ENCODE measurements at regions not wholly inside any gene's neighbourhood (a gene's known extent, or its start where the extent isn't known, plus 50 kb on each side); places are given as distances from the start of the nearest gene placed in this dataset.

GRCh38 chr13:67860315-67860714 lies 630.2 kb upstream of the PCDH9 start:
- ChIA-PET CTCF (interaction anchor here (1.1 kb wide), 1 partner anchor 12 kb away, joined by 3 read pairs; no protein-coding TSS in a partner anchor), POLR2A (no interaction called here)
- Mint-ChIP-seq H3K4me3 (no peak overlapping the region), H3K4me1 (no peaks in the 10 kb centered on the region), H3K27ac (no peak overlapping the region), H3K27me3 (no peaks in the 10 kb centered on the region), H3K36me3 (ENCODE audit: low read depth) (no peaks in the 10 kb centered on the region), H3K9me3 (ENCODE audit: low read depth) (peaks cover 19% of the 10 kb centered on the region)
- ATAC-seq = no peak
- intact Hi-C loops (cut with DNase I, micrococcal nuclease) = no loop called here
- no peak for DNase-seq

DNA sequence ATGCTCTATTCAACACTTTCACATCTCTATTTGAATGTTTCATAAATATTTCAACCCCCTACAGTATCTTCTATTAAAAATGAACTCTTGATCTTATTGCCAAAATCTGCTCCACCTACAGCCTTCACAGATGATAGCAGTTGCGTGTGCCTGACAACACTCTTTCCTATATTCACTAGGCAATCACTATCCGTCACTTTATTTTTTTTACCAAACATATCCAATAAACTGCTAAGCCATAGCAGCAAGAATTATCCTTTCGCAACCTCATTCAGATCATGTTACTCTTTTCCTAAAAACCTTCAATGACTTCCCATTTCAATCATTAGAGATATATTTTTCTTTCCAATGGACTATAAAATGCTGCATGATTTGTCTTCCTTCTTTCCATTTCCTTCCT lies 629.8 kb upstream of the PCDH9 start:
- intact Hi-C loops (cut with DNase I, micrococcal nuclease) = no loop called here
- ATAC-seq (no peak), DNase-seq (no peak)
- ChIA-PET POLR2A (no interaction called here), CTCF (interaction anchor here (1.1 kb wide), 1 partner anchor 11 kb away, joined by 3 read pairs; no protein-coding TSS in a partner anchor)
- Mint-ChIP-seq H3K4me3 (no peak overlapping the region), H3K27ac (no peak overlapping the region), H3K4me1 (no peaks in the 10 kb centered on the region), H3K36me3 (ENCODE audit: low read depth) (no peaks in the 10 kb centered on the region), H3K27me3 (no peaks in the 10 kb centered on the region), H3K9me3 (ENCODE audit: low read depth) (peaks cover 19% of the 10 kb centered on the region)

GRCh38 chr13:67857581-67858310 lies 627.6 kb upstream of the PCDH9 start:
- Mint-ChIP-seq H3K27ac (no peak overlapping the region), H3K9me3 (ENCODE audit: low read depth) (peaks cover 21% of the 10 kb centered on the region), H3K4me3 (no peak overlapping the region), H3K4me1 (no peaks in the 10 kb centered on the region), H3K36me3 (ENCODE audit: low read depth) (no peaks in the 10 kb centered on the region), H3K27me3 (no peaks in the 10 kb centered on the region)
- no peak for ATAC-seq
- ChIA-PET POLR2A (no interaction called here), CTCF (no interaction called here)
- intact Hi-C loops (cut with DNase I, micrococcal nuclease) = no loop called here
- no peak for DNase-seq

DNA sequence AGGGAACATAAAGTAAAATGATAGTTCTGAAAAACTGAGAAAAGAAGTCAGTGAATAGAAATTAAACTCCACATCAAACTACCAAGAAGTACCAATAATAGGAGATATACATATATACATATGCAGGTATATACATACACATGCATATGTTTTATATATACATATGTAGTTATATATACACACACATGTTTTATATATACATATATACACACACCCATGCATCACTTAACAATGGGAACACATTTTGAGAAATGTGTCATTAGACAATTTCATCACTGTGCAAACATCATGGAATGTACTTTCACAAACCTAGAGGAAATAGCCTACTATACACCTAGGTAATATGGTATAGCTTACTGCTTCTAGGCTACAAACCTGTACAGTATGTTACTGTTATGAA lies 626.8 kb upstream of the PCDH9 start:
- intact Hi-C loops (cut with DNase I, micrococcal nuclease) = no loop called here
- no peaks in the 10 kb centered on the region for H3K36me3 Mint-ChIP-seq (ENCODE audit: low read depth)
- H3K27me3 Mint-ChIP-seq = no peaks in the 10 kb centered on the region
- peaks cover 20% of the 10 kb centered on the region for H3K9me3 Mint-ChIP-seq (ENCODE audit: low read depth)
- no peak overlapping the region for H3K4me3 Mint-ChIP-seq
- ChIA-PET POLR2A (no interaction called here), CTCF (no interaction called here)
- no peak for DNase-seq
- H3K4me1 Mint-ChIP-seq = no peaks in the 10 kb centered on the region
- no peak overlapping the region for H3K27ac Mint-ChIP-seq
- no peak for ATAC-seq

GRCh38 chr13:67855741-67856238 lies 625.7 kb upstream of the PCDH9 start:
- no peak for ATAC-seq
- intact Hi-C loops (cut with DNase I, micrococcal nuclease) = no loop called here
- ChIA-PET CTCF (no interaction called here), POLR2A (no interaction called here)
- Mint-ChIP-seq H3K27ac (no peak overlapping the region), H3K9me3 (ENCODE audit: low read depth) (peaks cover 15% of the 10 kb centered on the region), H3K36me3 (ENCODE audit: low read depth) (no peaks in the 10 kb centered on the region), H3K4me1 (no peaks in the 10 kb centered on the region), H3K4me3 (no peak overlapping the region), H3K27me3 (no peaks in the 10 kb centered on the region)
- DNase-seq = no peak

GRCh38 chr13:67854990-67855389 lies 624.9 kb upstream of the PCDH9 start:
- H3K4me3 Mint-ChIP-seq = no peak overlapping the region
- intact Hi-C loops (cut with DNase I, micrococcal nuclease) = no loop called here
- H3K27ac Mint-ChIP-seq = no peak overlapping the region
- no peaks in the 10 kb centered on the region for H3K36me3 Mint-ChIP-seq (ENCODE audit: low read depth)
- no peaks in the 10 kb centered on the region for H3K27me3 Mint-ChIP-seq
- no peaks in the 10 kb centered on the region for H3K4me1 Mint-ChIP-seq
- CTCF ChIA-PET = no interaction called here
- POLR2A ChIA-PET = no interaction called here
- DNase-seq (no peak), ATAC-seq (no peak)
- peaks cover 10% of the 10 kb centered on the region for H3K9me3 Mint-ChIP-seq (ENCODE audit: low read depth)

- POLR2A ChIA-PET = no interaction called here
- intact Hi-C loops (cut with DNase I, micrococcal nuclease) = no loop called here
- no peak for ATAC-seq
Observed at GRCh38 chr13:67844574-67844973, 614.4 kb upstream of the PCDH9 start.

GRCh38 chr13:67841071-67841470 lies 610.9 kb upstream of the PCDH9 start:
- ATAC-seq (no peak), DNase-seq (no peak)
- ChIA-PET POLR2A (no interaction called here), CTCF (no interaction called here)
- intact Hi-C loops (cut with DNase I, micrococcal nuclease) = no loop called here
- H3K9me3 Mint-ChIP-seq (ENCODE audit: low read depth) = peaks cover 15% of the 10 kb centered on the region
- no peak overlapping the region for H3K27ac Mint-ChIP-seq
- no peaks in the 10 kb centered on the region for H3K27me3 Mint-ChIP-seq
- H3K4me3 Mint-ChIP-seq = no peak overlapping the region
- no peaks in the 10 kb centered on the region for H3K4me1 Mint-ChIP-seq
- H3K36me3 Mint-ChIP-seq (ENCODE audit: low read depth) = no peaks in the 10 kb centered on the region

More at GRCh38 chr13:67844574-67844973, 614.4 kb upstream of the PCDH9 start:
- H3K36me3 Mint-ChIP-seq (ENCODE audit: low read depth) = no peaks in the 10 kb centered on the region
- no peak for DNase-seq
- CTCF ChIA-PET = no interaction called here
- H3K27me3 Mint-ChIP-seq = no peaks in the 10 kb centered on the region
- no peak overlapping the region for H3K27ac Mint-ChIP-seq
- peaks cover 13% of the 10 kb centered on the region for H3K9me3 Mint-ChIP-seq (ENCODE audit: low read depth)
- no peak overlapping the region for H3K4me3 Mint-ChIP-seq
- no peaks in the 10 kb centered on the region for H3K4me1 Mint-ChIP-seq

DNA sequence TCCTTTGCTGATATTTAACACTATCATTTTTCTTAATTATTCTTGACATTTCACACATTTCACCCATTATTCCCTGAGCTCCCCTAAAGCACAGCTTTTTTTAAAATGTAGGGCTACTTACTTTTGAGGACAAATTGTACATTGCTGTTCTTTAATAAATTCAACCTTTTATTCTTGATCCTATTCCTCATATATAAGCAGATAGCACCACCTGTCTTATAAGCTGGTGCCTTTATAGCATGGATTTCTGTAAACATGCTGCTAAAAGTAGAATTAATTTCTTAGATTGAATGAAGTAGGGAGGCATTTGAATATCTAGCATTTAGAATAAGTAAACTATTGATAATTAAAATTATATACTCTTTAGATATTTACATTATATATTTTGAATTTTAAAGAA lies 603.4 kb upstream of the PCDH9 start:
- no peak for ATAC-seq
- POLR2A ChIA-PET = no interaction called here
- Mint-ChIP-seq H3K27ac (no peak overlapping the region), H3K9me3 (ENCODE audit: low read depth) (peaks cover 6% of the 10 kb centered on the region), H3K36me3 (ENCODE audit: low read depth) (no peaks in the 10 kb centered on the region), H3K4me1 (no peaks in the 10 kb centered on the region), H3K4me3 (no peak overlapping the region), H3K27me3 (no peaks in the 10 kb centered on the region)
- no peak for DNase-seq
- intact Hi-C loops (cut with DNase I, micrococcal nuclease) = no loop called here
- CTCF ChIA-PET = no interaction called here

DNA sequence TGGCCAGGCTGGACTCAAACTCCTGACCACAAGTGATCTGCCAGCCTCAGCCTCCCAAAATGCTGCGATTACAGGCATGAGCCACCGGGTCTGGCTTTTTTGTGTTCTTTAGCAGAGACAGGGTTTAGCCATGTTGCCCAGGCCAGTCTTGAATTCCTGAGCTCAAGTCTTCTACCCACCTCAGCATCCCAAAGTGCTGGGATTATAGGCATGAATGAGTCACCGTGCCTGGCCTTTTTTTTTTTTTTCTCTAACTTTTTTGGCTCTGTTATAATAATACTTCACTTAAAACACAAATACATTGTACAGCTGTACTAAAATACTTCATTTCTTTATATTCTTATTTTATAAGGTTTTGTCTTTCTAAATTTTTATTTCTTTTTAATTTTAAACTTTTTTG lies 599.5 kb upstream of the PCDH9 start:
- no peak overlapping the region for H3K27ac Mint-ChIP-seq
- POLR2A ChIA-PET = no interaction called here
- DNase-seq = no peak

GRCh38 chr13:67827992-67828391 lies 597.9 kb upstream of the PCDH9 start:
- Mint-ChIP-seq H3K9me3 (ENCODE audit: low read depth) (peaks cover 7% of the 10 kb centered on the region), H3K27me3 (no peaks in the 10 kb centered on the region)
- CTCF ChIA-PET = no interaction called here

More for the DNA sequence above, 599.5 kb upstream of the PCDH9 start:
- Mint-ChIP-seq H3K9me3 (ENCODE audit: low read depth) (peaks cover 7% of the 10 kb centered on the region), H3K4me3 (no peak overlapping the region), H3K27me3 (no peaks in the 10 kb centered on the region), H3K4me1 (no peaks in the 10 kb centered on the region), H3K36me3 (ENCODE audit: low read depth) (no peaks in the 10 kb centered on the region)
- CTCF ChIA-PET = no interaction called here
- no peak for ATAC-seq
- intact Hi-C loops (cut with DNase I, micrococcal nuclease) = no loop called here

GRCh38 chr13:67821606-67822005 lies 591.5 kb upstream of the PCDH9 start:
- CTCF ChIA-PET = no interaction called here
- H3K27ac Mint-ChIP-seq = no peak overlapping the region
- no peaks in the 10 kb centered on the region for H3K4me1 Mint-ChIP-seq
- H3K4me3 Mint-ChIP-seq = no peak overlapping the region
- DNase-seq (no peak), ATAC-seq (no peak)
- no peaks in the 10 kb centered on the region for H3K36me3 Mint-ChIP-seq (ENCODE audit: low read depth)
- POLR2A ChIA-PET = no interaction called here
- H3K9me3 Mint-ChIP-seq (ENCODE audit: low read depth) = peaks cover 3% of the 10 kb centered on the region
- H3K27me3 Mint-ChIP-seq = no peaks in the 10 kb centered on the region
- intact Hi-C loops (cut with DNase I, micrococcal nuclease) = no loop called here

More at GRCh38 chr13:67827992-67828391, 597.9 kb upstream of the PCDH9 start:
- Mint-ChIP-seq H3K27ac (no peak overlapping the region), H3K4me1 (no peaks in the 10 kb centered on the region), H3K36me3 (ENCODE audit: low read depth) (no peaks in the 10 kb centered on the region), H3K4me3 (no peak overlapping the region)
- DNase-seq (no peak), ATAC-seq (no peak)
- POLR2A ChIA-PET = no interaction called here
- intact Hi-C loops (cut with DNase I, micrococcal nuclease) = no loop called here

Data from activated CD4-positive, alpha-beta T cell treated with anti-CD3 and anti-CD28 coated beads for 36 hours (primary cell).